Vagina (tissue), 2 donors: ENCODE measurements at regions not wholly inside any gene's neighbourhood (a gene's known extent, or its start where the extent isn't known, plus 50 kb on each side); places are given as distances from the start of the nearest gene placed in this dataset.

Experiments used
- POLR2A ChIP-seq, 2 donors: fragments of 450-650 bp; IDR thresholded peaks; one replicate each; pipeline ENCODE4 v1.6.1; 2017; ENCODE audit warnings: antibody characterized with exemption in 2 of 2, mild to moderate bottlenecking in 2 of 2, moderate library complexity in 2 of 2
- POLR2AphosphoS5 ChIP-seq, 2 donors: sonication (generic); formaldehyde crosslinking; IDR thresholded peaks; one replicate each; pipeline ENCODE4 v1.9.0; 2017; ENCODE audit warnings: antibody characterized with exemption in 2 of 2, mild to moderate bottlenecking in 2 of 2, low read depth in 1 of 2; ENCODE audit not compliant: insufficient read depth in 1 of 2
- TF ChIP-seq, protein P1 (sequence below), 3 experiments: fragments of 450-650 bp in 2 of 3; fragments of 200-600 bp in 1 of 3; sonication (generic) in 1 of 3; IDR thresholded peaks; one replicate each; pipeline ENCODE4 v1.5.1; 2017 to 2019; ENCODE audit warnings: antibody characterized with exemption in 3 of 3, mild to moderate bottlenecking in 2 of 3, moderate library complexity in 2 of 3

DNA sequence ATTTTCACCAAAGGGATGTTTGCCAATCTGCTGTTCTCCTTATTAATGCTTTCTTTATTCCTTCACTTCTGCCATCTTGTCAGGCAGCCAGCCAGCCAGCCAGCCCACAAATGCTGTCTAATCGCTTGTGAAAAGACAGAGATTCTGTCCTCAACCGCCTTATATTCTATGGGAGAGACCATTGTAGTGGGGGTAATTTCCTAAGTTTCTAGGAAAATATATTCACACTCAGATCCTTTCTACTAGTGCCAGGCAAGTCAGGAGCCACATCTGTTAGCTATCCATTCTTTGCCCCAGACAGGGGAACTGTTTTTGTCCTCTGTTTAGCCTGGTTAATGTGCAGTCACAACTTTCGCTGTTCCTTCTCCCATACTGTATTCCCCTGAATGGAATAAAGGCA is 1023.1 kb downstream of the ADGRL2 start:
- TF ChIP-seq, protein P1, sequence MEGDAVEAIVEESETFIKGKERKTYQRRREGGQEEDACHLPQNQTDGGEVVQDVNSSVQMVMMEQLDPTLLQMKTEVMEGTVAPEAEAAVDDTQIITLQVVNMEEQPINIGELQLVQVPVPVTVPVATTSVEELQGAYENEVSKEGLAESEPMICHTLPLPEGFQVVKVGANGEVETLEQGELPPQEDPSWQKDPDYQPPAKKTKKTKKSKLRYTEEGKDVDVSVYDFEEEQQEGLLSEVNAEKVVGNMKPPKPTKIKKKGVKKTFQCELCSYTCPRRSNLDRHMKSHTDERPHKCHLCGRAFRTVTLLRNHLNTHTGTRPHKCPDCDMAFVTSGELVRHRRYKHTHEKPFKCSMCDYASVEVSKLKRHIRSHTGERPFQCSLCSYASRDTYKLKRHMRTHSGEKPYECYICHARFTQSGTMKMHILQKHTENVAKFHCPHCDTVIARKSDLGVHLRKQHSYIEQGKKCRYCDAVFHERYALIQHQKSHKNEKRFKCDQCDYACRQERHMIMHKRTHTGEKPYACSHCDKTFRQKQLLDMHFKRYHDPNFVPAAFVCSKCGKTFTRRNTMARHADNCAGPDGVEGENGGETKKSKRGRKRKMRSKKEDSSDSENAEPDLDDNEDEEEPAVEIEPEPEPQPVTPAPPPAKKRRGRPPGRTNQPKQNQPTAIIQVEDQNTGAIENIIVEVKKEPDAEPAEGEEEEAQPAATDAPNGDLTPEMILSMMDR (IDR thresholded peaks at IDR 0.05): no peak
- TF ChIP-seq POLR2A (IDR thresholded peaks at IDR 0.05) (no peak), POLR2AphosphoS5 (IDR thresholded peaks at IDR 0.05; ENCODE audit: insufficient read depth in 1 of 2, low read depth in 1 of 2) (no peak)
